H1 (cell line): ENCODE measurements at regions not wholly inside any gene's neighbourhood (a gene's known extent, or its start where the extent isn't known, plus 50 kb on each side); places are given as distances from the start of the nearest gene placed in this dataset.

Experiments
- CTCF ChIA-PET: fragments of 300-600 bp; sonication (Branson Sonifier 250); formaldehyde crosslinking; loops from one replicate; lab custom pipeline; 2021; ENCODE audit not compliant: partially characterized antibody; lab: Charles Lee
- POLR2A ChIA-PET: fragments of 300-600 bp; sonication (Branson Sonifier 250); formaldehyde crosslinking; loops from one replicate; lab custom pipeline; 2021; ENCODE audit warnings: inconsistent platforms; ENCODE audit not compliant: partially characterized antibody; lab: Charles Lee
- DNase-seq, 2 experiments: peaks; one replicate each; pipeline versions ENCODE4 v3.0.0 to v3.0.0-alpha.2; 2010 to 2022; ENCODE audit warnings: low spot score in 2 of 2, low read depth in 1 of 2, mixed read lengths in 1 of 2
- FAIRE-seq: peaks from 2 replicates; lab custom pipeline; 2011; peaks lifted over from hg19 to GRCh38; lab: Jason Lieb, UNC
- H2AFZ ChIP-seq: 2 replicates; pipeline ENCODE4 v1.8.1; 2012; ENCODE audit warnings: low read length, inconsistent platforms
- H2AK5ac ChIP-seq: 2 replicates; pipeline ENCODE4 v1.6.1; 2013; ENCODE audit warnings: low read depth, low read length
- H2BK120ac ChIP-seq: replicated peaks from 2 replicates; pipeline ENCODE3; 2013; ENCODE audit warnings: low read depth, low read length, inconsistent platforms
- H2BK12ac ChIP-seq: 2 replicates; pipeline ENCODE4 v1.6.1; 2013; ENCODE audit warnings: low read depth, low read length
- H2BK15ac ChIP-seq: 2 replicates; pipeline ENCODE4 v1.6.1; 2013; ENCODE audit warnings: low read length
- H2BK20ac ChIP-seq: 2 replicates; pipeline ENCODE4 v1.6.1; 2013; ENCODE audit warnings: low read length
- H2BK5ac ChIP-seq: 2 replicates; pipeline ENCODE4 v1.6.1; 2013; ENCODE audit warnings: low read depth, low read length
- H3K14ac ChIP-seq: 2 replicates; pipeline ENCODE4 v1.6.1; 2013; ENCODE audit warnings: inconsistent platforms; ENCODE audit not compliant: insufficient read length
- H3K18ac ChIP-seq: 2 replicates; pipeline ENCODE4 v1.6.1; 2013; ENCODE audit warnings: low read length; ENCODE audit errors: extremely low read depth
- H3K23ac ChIP-seq: 2 replicates; pipeline ENCODE4 v1.6.1; 2013; ENCODE audit warnings: inconsistent platforms; ENCODE audit not compliant: insufficient read length
- H3K23me2 ChIP-seq: 2 replicates; pipeline ENCODE4 v1.6.1; 2013; ENCODE audit warnings: low read depth, low read length
- H3K27ac ChIP-seq: 2 replicates; pipeline ENCODE4 v1.6.1; 2011; ENCODE audit warnings: low read depth, low read length, inconsistent platforms
- H3K27me3 ChIP-seq, 4 experiments: replicated peaks in 1 of 4; 1 replicate in 1 of 4; 2 replicates in 3 of 4; pipeline versions ENCODE4 v1.6.1 to v1.8.1; 2011 to 2013; ENCODE audit warnings: low read length in 3 of 4, mild to moderate bottlenecking in 3 of 4, inconsistent platforms in 2 of 4, mixed read lengths in 2 of 4, moderate library complexity in 1 of 4; ENCODE audit not compliant: control insufficient read depth in 3 of 4, insufficient read depth in 3 of 4; ENCODE audit errors: extremely low read depth in 1 of 4
- H3K36me3 ChIP-seq, 4 experiments: 2 replicates each; pipeline versions ENCODE4 v1.6.1 to v1.8.1; 2011 to 2013; ENCODE audit warnings: mild to moderate bottlenecking in 4 of 4, low read length in 3 of 4, moderate library complexity in 2 of 4, control low read depth in 1 of 4, inconsistent platforms in 1 of 4; ENCODE audit not compliant: insufficient read depth in 4 of 4, control insufficient read depth in 2 of 4
- H3K4ac ChIP-seq: replicated peaks from 2 replicates; pipeline ENCODE3; 2013; ENCODE audit warnings: low read length, low read depth, mixed read lengths, inconsistent platforms; ENCODE audit not compliant: insufficient read length
- H3K4me1 ChIP-seq, 4 experiments: replicated peaks in 1 of 4; 1 replicate in 1 of 4; 2 replicates in 3 of 4; pipeline versions ENCODE4 v1.6.1 to v1.8.1; 2011 to 2013; ENCODE audit warnings: low read length in 3 of 4, inconsistent platforms in 2 of 4, mixed read lengths in 1 of 4; ENCODE audit not compliant: insufficient read depth in 4 of 4, control insufficient read depth in 3 of 4
- H3K4me2 ChIP-seq, 2 experiments: 2 replicates each; pipeline versions ENCODE4 v1.6.1 to v1.8.1; 2011 to 2013; ENCODE audit warnings: low read depth in 2 of 2, low read length in 2 of 2, control low read depth in 1 of 2, inconsistent platforms in 1 of 2, mild to moderate bottlenecking in 1 of 2; ENCODE audit not compliant: insufficient read depth in 1 of 2
- H3K4me3 ChIP-seq, 4 experiments: fragments of 200-600, 300-600 bp in 1 of 4; sonication (generic), shearing (Covaris generic), sonication (Bioruptor Twin) in 1 of 4; 2 replicates each; pipeline versions ENCODE4 v1.5.1 to v1.8.1; 2011 to 2016; ENCODE audit warnings: low read length in 4 of 4, low read depth in 3 of 4, control low read depth in 2 of 4, inconsistent platforms in 2 of 4, mild to moderate bottlenecking in 2 of 4, mixed read lengths in 1 of 4, moderate library complexity in 1 of 4; ENCODE audit not compliant: insufficient read depth in 2 of 4; ENCODE audit errors: extremely low read depth in 1 of 4
- H3K56ac ChIP-seq: replicated peaks from 2 replicates; pipeline ENCODE3; 2013; ENCODE audit warnings: low read depth, mild to moderate bottlenecking, mixed read lengths, low read length, inconsistent platforms; ENCODE audit not compliant: insufficient read length
- H3K79me1 ChIP-seq: 2 replicates; pipeline ENCODE4 v1.6.1; 2013; ENCODE audit warnings: low read depth, low read length, control low read depth
- H3K79me2 ChIP-seq, 2 experiments: 2 replicates each; pipeline versions ENCODE4 v1.6.1 to v1.8.1; 2012 to 2013; ENCODE audit warnings: low read length in 2 of 2, mild to moderate bottlenecking in 2 of 2, inconsistent platforms in 1 of 2; ENCODE audit not compliant: insufficient read depth in 2 of 2, control insufficient read depth in 1 of 2
- H3K9ac ChIP-seq, 4 experiments: replicated peaks in 1 of 4; 1 replicate in 1 of 4; 2 replicates in 3 of 4; pipeline versions ENCODE4 v1.6.1 to v1.8.1; 2011 to 2013; ENCODE audit warnings: low read depth in 3 of 4, low read length in 3 of 4, control low read depth in 2 of 4, mild to moderate bottlenecking in 2 of 4, moderate library complexity in 2 of 4, inconsistent platforms in 1 of 4; ENCODE audit errors: extremely low read depth in 1 of 4
- H3K9me3 ChIP-seq, 2 experiments: 2 replicates each; pipeline versions ENCODE4 v1.6.1 to v1.8.1; 2012 to 2013; ENCODE audit warnings: mild to moderate bottlenecking in 2 of 2, moderate library complexity in 2 of 2, control low read depth in 1 of 2, inconsistent platforms in 1 of 2, low read depth in 1 of 2, low read length in 1 of 2, mixed read lengths in 1 of 2; ENCODE audit not compliant: insufficient read depth in 2 of 2
- H4K20me1 ChIP-seq, 2 experiments: replicated peaks in 1 of 2; 2 replicates each; pipeline versions ENCODE3 to v1.8.1; 2011 to 2013; ENCODE audit warnings: inconsistent platforms in 2 of 2, low read length in 2 of 2, mild to moderate bottlenecking in 1 of 2; ENCODE audit not compliant: insufficient read depth in 2 of 2, control insufficient read depth in 1 of 2
- H4K5ac ChIP-seq: 2 replicates; pipeline ENCODE4 v1.6.1; 2013; ENCODE audit warnings: low read length, low read depth, mixed read lengths, inconsistent platforms; ENCODE audit not compliant: insufficient read length
- H4K8ac ChIP-seq: 2 replicates; pipeline ENCODE4 v1.8.0; 2013; ENCODE audit warnings: mild to moderate bottlenecking, moderate library complexity, low read length, inconsistent platforms; ENCODE audit not compliant: insufficient read depth; ENCODE audit errors: extremely low read depth
- H4K91ac ChIP-seq: replicated peaks from 2 replicates; pipeline ENCODE3; 2013; ENCODE audit warnings: low read length, mixed read lengths, inconsistent platforms; ENCODE audit not compliant: insufficient read length
- RAD21 ChIP-seq, 2 experiments: IDR thresholded peaks in 1 of 2; conservative IDR thresholded peaks in 1 of 2; 2 replicates each; pipeline ENCODE4 v1.6.1; 2011; ENCODE audit warnings: low read depth in 2 of 2, low read length in 2 of 2, improper control_type of control experiment in 1 of 2, inconsistent platforms in 1 of 2, mild to moderate bottlenecking in 1 of 2, moderate library complexity in 1 of 2
- RNF2 ChIP-seq: fragments of 200-900, 300-1000 bp; sonication (generic); IDR thresholded peaks from 2 replicates; pipeline ENCODE4 v1.7.1; 2016; ENCODE audit warnings: borderline replicate concordance, low read depth, mild to moderate bottlenecking, antibody characterized with exemption, low read length; ENCODE audit not compliant: poor library complexity, severe bottlenecking; ENCODE audit errors: missing control alignments
- WGBS, 2 experiments: shearing (Covaris generic) in 1 of 2; methylation state at CpG; one replicate each; pipeline versions ENCODE4 v1.1.6 to v1.1.7; 2013 to 2015; ENCODE audit warnings: low lambda C conversion rate in 2 of 2, mixed read lengths in 2 of 2, inconsistent platforms in 1 of 2, low coverage in 1 of 2, missing lambda C conversion rate in 1 of 2; ENCODE audit not compliant: insufficient replicate concordance in 2 of 2, insufficient coverage in 1 of 2, insufficient read length in 1 of 2; ENCODE audit errors: extremely low coverage in 1 of 2, missing lambda C conversion rate in 1 of 2; 5-methylcytosine and 5-hydroxymethylcytosine counted together
- TF ChIP-seq, protein P1 (sequence below), 3 experiments: IDR thresholded peaks; 1 replicate in 2 of 3; 2 replicates in 1 of 3; pipeline versions ENCODE4 v1.5.1 to v1.6.1; 2011; ENCODE audit warnings: low read length in 3 of 3, mild to moderate bottlenecking in 3 of 3, inconsistent platforms in 2 of 3, low read depth in 1 of 3, moderate library complexity in 1 of 3; ENCODE audit not compliant: insufficient read depth in 1 of 3; ENCODE audit errors: control extremely low read depth in 1 of 3

- H3K4me3 ChIP-seq = no peak overlapping the region
- peak; percentile 66 for FAIRE-seq
- no peak overlapping the region for H2AFZ ChIP-seq
- H3K56ac ChIP-seq = no peak overlapping the region
- WGBS, 2 experiments = 36% methylated on average over 3 of the region's 3 CpGs; no CpG with 5 or more reads in 1 of the 2 experiments
- H3K27ac ChIP-seq = no peak overlapping the region
- no peak overlapping the region for H2BK5ac ChIP-seq
- no peaks in the 10 kb centered on the region for H3K79me1 ChIP-seq
- no peaks in the 10 kb centered on the region for H3K36me3 ChIP-seq
- no peaks in the 10 kb centered on the region for H4K20me1 ChIP-seq
- no peak overlapping the region for H3K23ac ChIP-seq
- no peak overlapping the region for H2BK120ac ChIP-seq
- H2BK20ac ChIP-seq = no peak overlapping the region
- H3K27me3 ChIP-seq = no peaks in the 10 kb centered on the region
- H3K4me1 ChIP-seq = peaks cover 2 to 20% (median 15%) of the 10 kb centered on the region in 4 experiments; a peak in 4 of 7 replicates
- H3K79me2 ChIP-seq = no peaks in the 10 kb centered on the region
- H3K14ac ChIP-seq = no peak overlapping the region
- ChIA-PET CTCF (interaction anchor here (0.7 to 7.4 kb wide), 30 partner anchors 10 to 1346 kb away, joined by 3 to 53 read pairs (median 4); no protein-coding TSS in a partner anchor), POLR2A (interaction anchor here (0.7 kb wide), 1 partner anchor 155 kb away, joined by 3 read pairs; no protein-coding TSS in a partner anchor)
- no peaks in the 10 kb centered on the region for H3K9me3 ChIP-seq
- no peak overlapping the region for H3K4me2 ChIP-seq
- no peak overlapping the region for H3K18ac ChIP-seq
- no peak overlapping the region for H4K5ac ChIP-seq
- no peak overlapping the region for H3K4ac ChIP-seq
- DNase-seq = no peak
- no peak overlapping the region for H4K8ac ChIP-seq
- peaks cover 3% of the 10 kb centered on the region; the same call in 1 of the 2 replicates for H3K23me2 ChIP-seq
- H2AK5ac ChIP-seq = no peak overlapping the region
- H2BK12ac ChIP-seq = no peak overlapping the region
- H3K9ac ChIP-seq = no peak overlapping the region
- no peak overlapping the region for H2BK15ac ChIP-seq
- no peak overlapping the region for H4K91ac ChIP-seq
- no peak for TF ChIP-seq RNF2
- TF ChIP-seq, protein P1, sequence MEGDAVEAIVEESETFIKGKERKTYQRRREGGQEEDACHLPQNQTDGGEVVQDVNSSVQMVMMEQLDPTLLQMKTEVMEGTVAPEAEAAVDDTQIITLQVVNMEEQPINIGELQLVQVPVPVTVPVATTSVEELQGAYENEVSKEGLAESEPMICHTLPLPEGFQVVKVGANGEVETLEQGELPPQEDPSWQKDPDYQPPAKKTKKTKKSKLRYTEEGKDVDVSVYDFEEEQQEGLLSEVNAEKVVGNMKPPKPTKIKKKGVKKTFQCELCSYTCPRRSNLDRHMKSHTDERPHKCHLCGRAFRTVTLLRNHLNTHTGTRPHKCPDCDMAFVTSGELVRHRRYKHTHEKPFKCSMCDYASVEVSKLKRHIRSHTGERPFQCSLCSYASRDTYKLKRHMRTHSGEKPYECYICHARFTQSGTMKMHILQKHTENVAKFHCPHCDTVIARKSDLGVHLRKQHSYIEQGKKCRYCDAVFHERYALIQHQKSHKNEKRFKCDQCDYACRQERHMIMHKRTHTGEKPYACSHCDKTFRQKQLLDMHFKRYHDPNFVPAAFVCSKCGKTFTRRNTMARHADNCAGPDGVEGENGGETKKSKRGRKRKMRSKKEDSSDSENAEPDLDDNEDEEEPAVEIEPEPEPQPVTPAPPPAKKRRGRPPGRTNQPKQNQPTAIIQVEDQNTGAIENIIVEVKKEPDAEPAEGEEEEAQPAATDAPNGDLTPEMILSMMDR (IDR thresholded peaks at IDR 0.05; ENCODE audit: control extremely low read depth in 1 of 3, insufficient read depth in 1 of 3, low read depth in 1 of 3, low read length in 3 of 3) = peak in 2 of 3 experiments; percentile 34 to 62; a peak in 2 of 4 replicates
- TF ChIP-seq RAD21 (IDR thresholded peaks at IDR 0.05 in 1 of 2, conservative IDR thresholded peaks at IDR 0.05 in 1 of 2; ENCODE audit: low read depth in 2 of 2, low read length in 2 of 2) = peak; percentile 56 to 64; a peak in 3 of 4 replicates
Observed at GRCh38 chr12:29073631-29074239, 75.3 kb upstream of the FAR2 start.
